Loucy (cell line): ENCODE measurements at regions not wholly inside any gene's neighbourhood (a gene's known extent, or its start where the extent isn't known, plus 50 kb on each side); places are given as distances from the start of the nearest gene placed in this dataset.

Experiments used
- H2AFZ ChIP-seq: fragments of 200-600 bp; sonication (generic); 2 replicates; pipeline ENCODE4 v1.6.0; 2016; ENCODE audit warnings: antibody characterized with exemption, mild to moderate bottlenecking, low read length, moderate library complexity
- H3F3A ChIP-seq: fragments of 200-600 bp; 2 replicates; pipeline ENCODE4 v1.6.0; 2016; ENCODE audit warnings: antibody characterized with exemption, low read depth, mild to moderate bottlenecking
- H3K27me3 ChIP-seq: fragments of 200-600 bp; sonication (generic); 2 replicates; pipeline ENCODE4 v1.6.1; 2014; ENCODE audit warnings: low read length, mild to moderate bottlenecking; ENCODE audit not compliant: insufficient read depth, poor library complexity, severe bottlenecking
- H3K36me3 ChIP-seq: fragments of 200-600 bp; sonication (generic); 2 replicates; pipeline ENCODE4 v1.6.1; 2016; ENCODE audit warnings: low read length; ENCODE audit not compliant: insufficient read depth
- H3K4me1 ChIP-seq: fragments of 200-600 bp; sonication (generic); 2 replicates; pipeline ENCODE4 v1.5.1; 2014; ENCODE audit warnings: low read length, mild to moderate bottlenecking; ENCODE audit not compliant: insufficient read depth, poor library complexity, severe bottlenecking
- H3K4me2 ChIP-seq: fragments of 200-600 bp; sonication (generic); 2 replicates; pipeline ENCODE4 v1.6.0; 2014; ENCODE audit warnings: antibody characterized with exemption, low read length, low read depth, mild to moderate bottlenecking; ENCODE audit not compliant: poor library complexity, severe bottlenecking
- H3K4me3 ChIP-seq: fragments of 200-600 bp; sonication (generic); 2 replicates; pipeline ENCODE4 v1.5.1; 2014; ENCODE audit warnings: low read length, mild to moderate bottlenecking, mixed read lengths; ENCODE audit not compliant: poor library complexity, severe bottlenecking
- H3K79me2 ChIP-seq: fragments of 200-600 bp; sonication (generic); 2 replicates; pipeline ENCODE4 v1.6.1; 2014; ENCODE audit warnings: low read length; ENCODE audit not compliant: insufficient read depth
- H3K9ac ChIP-seq: fragments of 200-600 bp; sonication (generic); 2 replicates; pipeline ENCODE4 v1.6.0; 2014; ENCODE audit warnings: mild to moderate bottlenecking, low read depth, low read length, moderate library complexity; ENCODE audit not compliant: poor library complexity, severe bottlenecking
- H3K9me2 ChIP-seq: fragments of 200-600 bp; sonication (generic); replicated peaks from 2 replicates; pipeline ENCODE4 v1.6.1; 2016; ENCODE audit warnings: low read depth, low read length, mixed read lengths
- H3K9me3 ChIP-seq: fragments of 200-600 bp; sonication (generic); 2 replicates; pipeline ENCODE4 v1.6.1; 2014; ENCODE audit warnings: mild to moderate bottlenecking, antibody characterized with exemption, low read length, low read depth; ENCODE audit not compliant: insufficient read depth
- H4K20me1 ChIP-seq: fragments of 200-600 bp; sonication (generic); 2 replicates; pipeline ENCODE4 v1.6.0; 2014; ENCODE audit warnings: antibody characterized with exemption, low read length, mild to moderate bottlenecking; ENCODE audit not compliant: insufficient read depth, poor library complexity, severe bottlenecking
- CTCF ChIP-seq: fragments of 200-600 bp; sonication (generic); conservative IDR thresholded peaks from 2 replicates; pipeline ENCODE4 v1.5.1; 2014; ENCODE audit warnings: mild to moderate bottlenecking, antibody characterized with exemption, low read length
- EZH2phosphoT487 ChIP-seq: fragments of 200-600 bp; IDR thresholded peaks from 2 replicates; pipeline ENCODE4 v1.6.1; 2018; ENCODE audit warnings: antibody characterized with exemption, mild to moderate bottlenecking, moderate library complexity, borderline replicate concordance

GRCh38 chr4:28787947-28788346 lies 1927.3 kb downstream of the STIM2 start:
- H3K9me3 ChIP-seq = no peaks in the 10 kb centered on the region
- H3K36me3 ChIP-seq = no peaks in the 10 kb centered on the region
- no peaks in the 10 kb centered on the region for H3K4me1 ChIP-seq
- TF ChIP-seq CTCF (no peak), EZH2phosphoT487 (no peak)
- no peaks in the 10 kb centered on the region for H3K79me2 ChIP-seq
- H3K4me2 ChIP-seq = no peak overlapping the region
- H3K4me3 ChIP-seq = no peak overlapping the region
- no peaks in the 10 kb centered on the region for H3F3A ChIP-seq
- H3K27me3 ChIP-seq = no peaks in the 10 kb centered on the region
- H4K20me1 ChIP-seq = no peaks in the 10 kb centered on the region
- no peak overlapping the region for H2AFZ ChIP-seq
- no peaks in the 10 kb centered on the region for H3K9me2 ChIP-seq
- no peak overlapping the region for H3K9ac ChIP-seq

- no peaks in the 10 kb centered on the region for H3K4me1 ChIP-seq
These were observed 1928.4 kb downstream of the STIM2 start for GRCh38 chr4:28788929-28789490.

GRCh38 chr4:28792917-28793597 lies 1927.1 kb upstream of the PCDH7 start:
- no peaks in the 10 kb centered on the region for H4K20me1 ChIP-seq
- H3K27me3 ChIP-seq = no peaks in the 10 kb centered on the region
- no peaks in the 10 kb centered on the region for H3K79me2 ChIP-seq
- no peak for TF ChIP-seq CTCF
- H3F3A ChIP-seq = no peaks in the 10 kb centered on the region
- H3K9me3 ChIP-seq = no peaks in the 10 kb centered on the region
- H3K4me1 ChIP-seq = no peaks in the 10 kb centered on the region
- no peak overlapping the region for H3K4me3 ChIP-seq
- H3K4me2 ChIP-seq = no peak overlapping the region
- H3K9me2 ChIP-seq = no peaks in the 10 kb centered on the region
- no peak overlapping the region for H2AFZ ChIP-seq
- H3K36me3 ChIP-seq = no peaks in the 10 kb centered on the region
- no peak overlapping the region for H3K9ac ChIP-seq

More at GRCh38 chr4:28788929-28789490, 1928.4 kb downstream of the STIM2 start:
- Histone ChIP-seq H4K20me1 (no peaks in the 10 kb centered on the region), H2AFZ (no peak overlapping the region), H3K36me3 (no peaks in the 10 kb centered on the region), H3K4me2 (no peak overlapping the region), H3K9me3 (no peaks in the 10 kb centered on the region), H3K27me3 (no peaks in the 10 kb centered on the region), H3K4me3 (no peak overlapping the region), H3F3A (no peaks in the 10 kb centered on the region), H3K9ac (no peak overlapping the region), H3K9me2 (no peaks in the 10 kb centered on the region), H3K79me2 (no peaks in the 10 kb centered on the region)
- TF ChIP-seq EZH2phosphoT487 = no peak
- no peak for TF ChIP-seq CTCF
